Vagina (tissue), 2 donors: ENCODE measurements at regions not wholly inside any gene's neighbourhood (a gene's known extent, or its start where the extent isn't known, plus 50 kb on each side); places are given as distances from the start of the nearest gene placed in this dataset.

Experiments used
- CTCF ChIP-seq, 3 experiments: fragments of 450-650 bp in 2 of 3; fragments of 200-600 bp in 1 of 3; sonication (generic) in 1 of 3; IDR thresholded peaks; one replicate each; pipeline ENCODE4 v1.5.1; 2017 to 2019; ENCODE audit warnings: antibody characterized with exemption in 3 of 3, mild to moderate bottlenecking in 2 of 3, moderate library complexity in 2 of 3
- POLR2A ChIP-seq, 2 donors: fragments of 450-650 bp; IDR thresholded peaks; one replicate each; pipeline ENCODE4 v1.6.1; 2017; ENCODE audit warnings: antibody characterized with exemption in 2 of 2, mild to moderate bottlenecking in 2 of 2, moderate library complexity in 2 of 2
- POLR2AphosphoS5 ChIP-seq, 2 donors: sonication (generic); formaldehyde crosslinking; IDR thresholded peaks; one replicate each; pipeline ENCODE4 v1.9.0; 2017; ENCODE audit warnings: antibody characterized with exemption in 2 of 2, mild to moderate bottlenecking in 2 of 2, low read depth in 1 of 2; ENCODE audit not compliant: insufficient read depth in 1 of 2

DNA sequence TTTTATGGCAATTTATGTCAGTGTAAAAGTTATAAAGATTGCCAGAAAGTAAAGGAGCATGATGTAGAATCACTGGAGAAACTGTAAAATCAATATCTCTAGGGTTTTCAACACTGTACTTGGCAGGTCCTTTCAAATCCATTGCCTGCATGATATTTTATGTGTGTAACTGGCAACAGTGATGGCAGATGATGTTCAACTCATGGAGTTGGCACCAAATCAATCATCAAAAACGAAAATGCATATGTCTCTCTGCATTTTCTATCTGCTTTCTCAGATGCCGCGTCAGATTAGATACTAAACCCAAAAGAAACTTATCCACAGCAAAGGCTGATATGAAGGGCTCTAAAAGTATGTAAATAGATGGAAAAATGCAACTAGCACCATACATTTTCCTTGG, 1395.5 kb upstream of the PIK3C3 start:
- no peak for TF ChIP-seq CTCF (IDR thresholded peaks at IDR 0.05)
- TF ChIP-seq POLR2A (IDR thresholded peaks at IDR 0.05): no peak
- no peak for TF ChIP-seq POLR2AphosphoS5 (IDR thresholded peaks at IDR 0.05; ENCODE audit: insufficient read depth in 1 of 2, low read depth in 1 of 2)
